Urinary bladder (tissue), 3 donors: ENCODE measurements at regions not wholly inside any gene's neighbourhood (a gene's known extent, or its start where the extent isn't known, plus 50 kb on each side); places are given as distances from the start of the nearest gene placed in this dataset.
"Not testable (repeated sequence)": the region's sequence is repeated elsewhere in the genome, so short reads cannot be mapped to it uniquely, and the experiment has no call there.

Source experiments
- DNase-seq: peaks from one replicate; pipeline ENCODE4 v3.0.0-alpha.2; 2015; ENCODE audit errors: extremely low spot score
- H3K27ac ChIP-seq: one replicate; pipeline ENCODE4 v1.5.1; 2013; ENCODE audit warnings: low read depth, mild to moderate bottlenecking, moderate library complexity
- H3K36me3 ChIP-seq: one replicate; pipeline ENCODE4 v1.6.1; 2013; ENCODE audit warnings: mild to moderate bottlenecking, moderate library complexity; ENCODE audit not compliant: insufficient read depth
- H3K4me1 ChIP-seq: one replicate; pipeline ENCODE4 v1.6.1; 2013; ENCODE audit warnings: mild to moderate bottlenecking, moderate library complexity; ENCODE audit not compliant: insufficient read depth
- H3K4me3 ChIP-seq: one replicate; pipeline ENCODE4 v1.5.1; 2013; ENCODE audit warnings: low read depth, low read length
- WGBS: extraction: QIAGEN DNeasy Blood & Tissue Kit; methylation state at CpG from one replicate; pipeline ENCODE4 v1.1.7; 2013; 5-methylcytosine and 5-hydroxymethylcytosine counted together
- donor health status: healthy with polysubstance abuse.
- donor health status: healthy.

DNA sequence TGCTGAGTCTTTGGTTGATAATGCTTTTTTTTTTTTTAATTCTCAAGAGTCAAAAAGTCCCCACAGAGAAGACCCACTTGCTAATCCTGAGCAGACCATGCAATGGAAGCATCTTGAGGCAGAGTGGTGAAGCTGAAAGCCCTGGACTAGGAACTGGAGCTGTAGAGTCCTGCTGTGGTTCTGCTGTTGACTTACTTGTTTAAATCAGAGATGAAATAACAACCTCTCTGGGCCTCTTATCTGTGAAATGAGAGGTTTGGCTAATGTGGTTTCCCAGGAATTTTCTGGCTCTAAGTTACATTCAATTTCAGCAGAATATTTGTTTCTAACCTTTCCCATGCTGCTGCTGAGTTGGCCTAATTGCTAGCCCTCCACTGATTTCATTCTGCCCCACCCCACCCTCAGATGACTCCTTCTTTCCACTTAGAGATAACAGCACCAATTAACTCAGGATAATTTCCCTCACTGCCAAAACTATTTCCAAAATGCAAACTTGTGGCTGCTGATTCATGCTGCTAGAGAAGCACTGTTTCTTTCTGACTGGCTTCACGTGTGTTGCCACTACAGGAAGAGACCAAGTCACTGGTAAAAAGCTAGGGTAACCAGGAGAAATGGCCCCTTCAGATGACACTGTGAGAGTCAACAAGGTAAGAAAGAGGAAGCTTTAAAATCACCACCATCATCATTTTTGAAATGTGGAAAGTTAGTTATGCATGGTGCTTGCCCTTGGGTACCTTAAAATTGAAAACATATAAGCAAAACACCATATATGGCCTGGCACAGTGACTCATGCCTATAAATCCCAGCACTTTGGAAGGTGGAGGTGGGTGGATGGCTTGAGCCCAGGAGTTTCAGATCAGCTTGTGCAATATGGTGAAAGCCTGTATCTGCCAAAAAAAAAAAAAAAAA lies 326.4 kb downstream of the DCHS2 start:
- 16% methylated on average over 1 of the region's 1 CpG for WGBS
- Histone ChIP-seq H3K4me3 (no peak overlapping the region), H3K27ac (no peak overlapping the region), H3K4me1 (no peaks in the 10 kb centered on the region), H3K36me3 (no peaks in the 10 kb centered on the region)
- DNase-seq: no peak

DNA sequence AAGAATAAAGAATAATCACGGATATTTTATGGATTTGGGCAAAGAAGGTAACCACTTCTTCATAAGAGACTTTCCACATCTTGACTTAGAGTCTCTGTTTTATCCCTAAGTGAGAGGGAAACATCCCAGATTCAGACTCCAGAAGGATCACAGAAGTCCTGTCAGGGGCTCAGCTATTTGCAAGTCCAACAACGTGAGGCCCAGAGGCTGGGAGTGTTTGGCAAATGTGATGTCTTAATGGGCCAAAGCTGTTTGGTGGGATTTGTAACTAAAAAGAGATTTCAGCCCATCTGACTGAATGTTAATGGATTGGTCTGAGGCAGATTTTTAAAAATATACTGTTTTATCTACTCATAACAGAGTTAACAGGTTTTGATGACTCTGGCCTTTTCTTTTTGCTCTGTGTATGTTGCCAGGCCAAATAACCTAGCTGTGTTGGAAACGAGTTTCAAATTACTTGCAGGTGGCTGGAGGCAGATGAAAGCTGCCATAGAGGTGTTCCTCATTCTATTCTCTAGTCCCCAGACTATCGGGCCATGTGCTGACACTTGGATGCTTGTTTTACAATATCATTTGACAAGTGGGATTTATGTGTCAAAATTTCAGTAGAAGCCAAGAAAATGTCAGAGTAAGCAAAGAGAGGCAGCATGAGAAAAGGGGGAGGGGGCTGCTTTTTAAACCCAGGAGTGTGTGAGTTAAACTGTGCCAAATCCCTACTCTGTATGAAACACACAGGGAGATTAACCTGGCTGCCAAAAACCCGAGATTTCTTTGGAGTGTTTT lies 330.9 kb downstream of the DCHS2 start:
- 18% methylated on average over 5 of the region's 5 CpGs for WGBS
- no peaks in the 10 kb centered on the region for H3K36me3 ChIP-seq
- H3K4me3 ChIP-seq: no peak overlapping the region
- no peaks in the 10 kb centered on the region for H3K4me1 ChIP-seq
- H3K27ac ChIP-seq: no peak overlapping the region
- DNase-seq: peak; percentile 61

DNA sequence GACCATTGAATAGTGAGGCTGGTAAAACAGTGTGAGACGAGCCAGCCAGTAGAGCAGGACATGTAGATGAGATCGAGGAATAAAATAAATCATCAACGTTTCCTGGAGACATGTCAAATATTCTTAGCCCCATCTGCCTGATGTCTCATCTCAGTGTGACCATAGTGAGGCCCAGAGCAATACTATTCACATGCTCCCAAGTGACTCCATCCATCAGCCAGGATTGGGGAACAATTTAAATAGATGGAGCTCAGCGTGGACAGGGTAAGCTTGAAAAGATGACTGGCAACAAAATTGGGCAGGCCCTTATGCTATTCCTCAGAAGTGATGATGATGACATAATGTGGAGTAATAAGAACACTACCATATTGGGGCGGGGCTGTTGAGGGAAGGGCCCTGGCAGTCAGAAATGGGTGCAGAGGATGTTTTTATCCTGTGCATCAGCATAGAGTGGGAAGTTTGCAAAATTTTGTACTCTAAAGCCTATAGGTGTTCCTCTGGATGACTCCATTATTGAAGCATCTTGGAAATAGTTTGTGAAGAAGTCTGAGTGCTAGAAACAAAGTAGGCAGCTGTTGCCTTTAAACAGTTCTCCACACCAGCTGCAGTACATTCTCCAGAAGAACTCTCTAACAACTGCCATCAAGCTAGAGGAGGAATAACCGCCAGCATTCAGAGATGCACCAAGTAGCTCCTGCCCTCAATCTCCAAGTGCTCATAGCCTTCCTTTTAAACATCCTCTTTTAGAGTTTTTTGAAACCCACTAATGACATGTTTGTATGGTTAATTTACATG lies 333.0 kb downstream of the DCHS2 start:
- DNase-seq: no peak
- WGBS: 62% methylated on average over 6 of the region's 6 CpGs
- H3K4me3 ChIP-seq: no peak overlapping the region
- no peaks in the 10 kb centered on the region for H3K4me1 ChIP-seq
- no peak overlapping the region for H3K27ac ChIP-seq
- H3K36me3 ChIP-seq: no peaks in the 10 kb centered on the region

DNA sequence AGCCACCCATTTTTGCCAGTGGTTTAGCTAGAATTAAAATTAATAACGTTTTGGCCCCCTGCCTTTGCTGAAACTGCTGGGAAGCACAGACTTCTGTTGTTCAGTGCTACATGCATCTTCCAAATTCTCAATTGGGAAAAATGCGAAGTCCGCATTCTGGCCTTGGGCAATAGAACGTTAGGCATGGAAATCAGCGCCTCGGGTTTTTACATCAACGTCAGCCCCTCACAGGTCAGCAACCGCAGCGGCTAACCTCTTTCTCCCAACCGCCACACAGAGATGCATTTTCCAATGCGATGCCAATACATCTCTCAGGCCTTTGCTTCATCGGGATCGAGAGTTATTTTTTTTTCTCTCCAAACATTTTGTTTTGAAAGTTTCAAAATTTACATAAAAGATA lies 339.1 kb downstream of the DCHS2 start:
- Histone ChIP-seq H3K36me3 (no peaks in the 10 kb centered on the region), H3K4me1 (no peaks in the 10 kb centered on the region), H3K4me3 (no peak overlapping the region), H3K27ac (no peak overlapping the region)
- WGBS: 93% methylated on average over 13 of the region's 13 CpGs
- no peak for DNase-seq

GRCh38 chr4:154149236-154149635 lies 342.4 kb downstream of the DCHS2 start:
- H3K4me3 ChIP-seq: not testable (repeated sequence)
- 83% methylated on average over 5 of the region's 5 CpGs for WGBS

GRCh38 chr4:154143720-154144119 lies 347.9 kb downstream of the DCHS2 start:
- no peak for DNase-seq
- H3K36me3 ChIP-seq: no peaks in the 10 kb centered on the region
- no peaks in the 10 kb centered on the region for H3K4me1 ChIP-seq
- H3K4me3 ChIP-seq: no peak overlapping the region
- H3K27ac ChIP-seq: no peak overlapping the region
- WGBS: 47% methylated on average over 6 of the region's 6 CpGs

More at GRCh38 chr4:154149236-154149635, 342.4 kb downstream of the DCHS2 start:
- not testable (repeated sequence) for DNase-seq, H3K36me3 ChIP-seq, H3K27ac ChIP-seq, H3K4me1 ChIP-seq

- Histone ChIP-seq H3K27ac (no peak overlapping the region), H3K36me3 (no peaks in the 10 kb centered on the region), H3K4me1 (no peaks in the 10 kb centered on the region), H3K4me3 (no peak overlapping the region)
- DNase-seq: no peak
- WGBS: 85% methylated on average over 2 of the region's 2 CpGs
Measured at GRCh38 chr4:154142664-154143063, 348.9 kb downstream of the DCHS2 start.

DNA sequence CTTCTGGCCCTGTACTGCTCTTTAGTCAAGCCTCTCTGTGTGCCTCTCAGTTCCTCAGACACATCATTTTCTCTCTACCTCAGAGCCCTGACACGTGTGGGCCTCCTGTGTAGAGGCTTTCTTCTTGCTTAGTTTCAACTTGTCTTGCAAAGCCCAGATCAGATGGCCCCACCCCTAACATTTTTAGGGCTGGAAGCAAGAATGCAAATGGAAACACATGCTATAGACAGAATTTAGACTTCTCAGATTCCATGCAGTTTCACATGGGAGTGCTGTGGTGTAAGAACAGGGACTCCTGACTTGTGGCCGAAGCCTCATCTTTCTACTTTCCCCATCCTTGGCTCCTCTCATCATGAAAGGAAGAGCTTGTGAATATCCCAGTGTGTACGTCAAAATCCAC lies 350.7 kb downstream of the DCHS2 start:
- H3K4me1 ChIP-seq: no peaks in the 10 kb centered on the region
- DNase-seq: no peak
- no peak overlapping the region for H3K4me3 ChIP-seq
- WGBS: 75% methylated on average over 3 of the region's 3 CpGs
- H3K36me3 ChIP-seq: no peaks in the 10 kb centered on the region
- no peak overlapping the region for H3K27ac ChIP-seq

DNA sequence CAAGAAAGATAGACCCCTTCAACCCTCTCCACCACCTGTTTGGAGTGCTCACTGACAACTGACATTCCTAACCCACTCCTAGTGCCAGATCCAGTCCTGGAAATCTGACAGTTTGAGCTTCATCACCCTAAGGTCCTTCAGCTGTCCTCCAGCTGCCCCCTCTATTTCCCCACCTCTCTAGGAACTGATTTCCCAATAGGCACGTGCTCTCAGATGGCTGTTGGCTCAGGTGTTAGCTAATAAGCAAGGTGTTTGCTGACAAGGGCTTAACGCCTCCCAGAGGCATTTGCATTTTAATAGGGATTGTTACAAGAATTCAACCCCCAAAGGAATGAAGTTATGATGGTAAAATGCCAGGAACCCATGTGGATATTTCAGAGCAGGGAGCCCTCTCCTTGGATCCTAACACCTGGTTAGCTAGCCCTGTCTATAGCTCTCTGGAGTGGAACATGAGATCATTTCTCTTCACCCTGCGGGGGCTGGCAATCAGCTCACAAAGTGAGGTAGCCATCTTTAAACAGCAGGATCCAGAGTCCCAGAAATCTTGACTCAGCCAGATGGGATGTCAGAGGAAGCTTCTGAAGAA lies 348.5 kb upstream of the SFRP2 start:
- Histone ChIP-seq H3K4me1 (no peaks in the 10 kb centered on the region), H3K4me3 (no peak overlapping the region), H3K27ac (no peak overlapping the region), H3K36me3 (no peaks in the 10 kb centered on the region)
- DNase-seq: no peak
- WGBS: 75% methylated on average over 3 of the region's 3 CpGs

DNA sequence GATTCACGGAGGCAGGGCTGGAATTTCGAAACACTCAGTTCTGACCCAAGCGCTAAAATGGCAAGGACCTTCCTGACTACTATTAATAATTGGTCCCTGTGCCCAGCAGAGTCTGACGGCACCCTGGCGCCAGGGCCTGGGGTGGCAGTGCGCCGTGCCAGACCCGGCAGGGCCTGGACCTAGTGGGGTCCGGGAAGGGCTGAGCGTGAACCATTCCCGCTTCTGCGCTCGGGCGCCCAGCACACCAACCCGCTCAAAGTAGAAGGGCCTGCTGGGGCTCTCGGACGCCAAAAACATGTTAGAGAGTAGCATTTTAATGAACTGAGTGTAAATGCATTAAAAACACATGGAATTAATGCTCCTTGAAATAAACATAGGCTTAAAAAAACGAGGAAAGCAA lies 346.7 kb upstream of the SFRP2 start:
- WGBS: 94% methylated on average over 18 of the region's 18 CpGs
- no peak for DNase-seq
- Histone ChIP-seq H3K4me3 (no peak overlapping the region), H3K4me1 (no peaks in the 10 kb centered on the region), H3K27ac (no peak overlapping the region), H3K36me3 (no peaks in the 10 kb centered on the region)

- 78% methylated on average over 1 of the region's 1 CpG for WGBS
Measured at GRCh38 chr4:154132406-154132805, 343.5 kb upstream of the SFRP2 start.

GRCh38 chr4:154126276-154126675 lies 337.4 kb upstream of the SFRP2 start:
- no peak overlapping the region for H3K27ac ChIP-seq
- no peaks in the 10 kb centered on the region for H3K36me3 ChIP-seq
- H3K4me3 ChIP-seq: no peak overlapping the region
- 82% methylated on average over 1 of the region's 1 CpG for WGBS
- no peak for DNase-seq
- H3K4me1 ChIP-seq: no peaks in the 10 kb centered on the region

More at GRCh38 chr4:154132406-154132805, 343.5 kb upstream of the SFRP2 start:
- no peaks in the 10 kb centered on the region for H3K36me3 ChIP-seq
- H3K4me3 ChIP-seq: no peak overlapping the region
- DNase-seq: no peak
- H3K27ac ChIP-seq: no peak overlapping the region
- no peaks in the 10 kb centered on the region for H3K4me1 ChIP-seq

DNA sequence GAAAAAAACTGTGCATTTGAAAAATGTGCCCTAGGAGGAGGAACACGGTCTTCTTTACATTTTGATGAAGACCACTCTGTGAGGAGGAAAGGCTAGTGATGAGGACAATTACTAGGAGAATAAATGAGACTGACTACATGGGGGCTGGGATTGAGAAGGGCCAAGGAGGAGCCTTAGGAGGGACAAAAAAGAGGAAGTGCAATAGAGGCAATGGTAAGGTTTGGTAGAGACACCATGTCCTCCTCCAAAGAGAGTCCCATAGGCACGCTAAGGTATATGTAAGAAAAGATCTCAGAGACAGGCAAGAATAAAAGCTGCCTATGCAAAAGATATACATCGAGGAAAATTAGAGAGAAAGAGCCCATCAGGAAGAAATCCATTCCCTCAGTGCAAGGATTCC lies 336.5 kb upstream of the SFRP2 start:
- no peak overlapping the region for H3K4me3 ChIP-seq
- no peak for DNase-seq
- WGBS: 92% methylated on average over 3 of the region's 3 CpGs
- no peak overlapping the region for H3K27ac ChIP-seq
- no peaks in the 10 kb centered on the region for H3K4me1 ChIP-seq
- no peaks in the 10 kb centered on the region for H3K36me3 ChIP-seq
